ENCODE measurements at regions not wholly inside any gene's neighbourhood (a gene's known extent, or its start where the extent isn't known, plus 50 kb on each side); places are given as distances from the start of the nearest gene placed in this dataset.

GRCh38 chr3:30233913-30234646 lies 372.3 kb upstream of the TGFBR2 start:
- TF ChIP-seq ZC3H10 (CRISPR knock-in tag; IDR thresholded peaks at IDR 0.05) (no peak), PATZ1 (CRISPR knock-in tag; IDR thresholded peaks at IDR 0.05; ENCODE audit: borderline replicate concordance) (no peak), CSRNP3 (CRISPR knock-in tag; IDR thresholded peaks at IDR 0.05) (no peak)

All from SK-N-SH treated with all-trans-retinoic acid at 6 μM for 48 hours (cell line).